HG03097 (cell line): ENCODE measurements at regions not wholly inside any gene's neighbourhood (a gene's known extent, or its start where the extent isn't known, plus 50 kb on each side); places are given as distances from the start of the nearest gene placed in this dataset.
"Not testable (repeated sequence)": the region's sequence is repeated elsewhere in the genome, so short reads cannot be mapped to it uniquely, and the experiment has no call there.

ENCODE experiments used
- ATAC-seq: cut with Tn5 transposase; IDR thresholded peaks from one replicate; pipeline ENCODE4 v1.9.1; 2021; ENCODE audit not compliant: unreplicated experiment, low FRiP score

GRCh38 chr3:157921811-157922210 lies 184.4 kb downstream of the SHOX2 start:
- ATAC-seq, result no peak

DNA sequence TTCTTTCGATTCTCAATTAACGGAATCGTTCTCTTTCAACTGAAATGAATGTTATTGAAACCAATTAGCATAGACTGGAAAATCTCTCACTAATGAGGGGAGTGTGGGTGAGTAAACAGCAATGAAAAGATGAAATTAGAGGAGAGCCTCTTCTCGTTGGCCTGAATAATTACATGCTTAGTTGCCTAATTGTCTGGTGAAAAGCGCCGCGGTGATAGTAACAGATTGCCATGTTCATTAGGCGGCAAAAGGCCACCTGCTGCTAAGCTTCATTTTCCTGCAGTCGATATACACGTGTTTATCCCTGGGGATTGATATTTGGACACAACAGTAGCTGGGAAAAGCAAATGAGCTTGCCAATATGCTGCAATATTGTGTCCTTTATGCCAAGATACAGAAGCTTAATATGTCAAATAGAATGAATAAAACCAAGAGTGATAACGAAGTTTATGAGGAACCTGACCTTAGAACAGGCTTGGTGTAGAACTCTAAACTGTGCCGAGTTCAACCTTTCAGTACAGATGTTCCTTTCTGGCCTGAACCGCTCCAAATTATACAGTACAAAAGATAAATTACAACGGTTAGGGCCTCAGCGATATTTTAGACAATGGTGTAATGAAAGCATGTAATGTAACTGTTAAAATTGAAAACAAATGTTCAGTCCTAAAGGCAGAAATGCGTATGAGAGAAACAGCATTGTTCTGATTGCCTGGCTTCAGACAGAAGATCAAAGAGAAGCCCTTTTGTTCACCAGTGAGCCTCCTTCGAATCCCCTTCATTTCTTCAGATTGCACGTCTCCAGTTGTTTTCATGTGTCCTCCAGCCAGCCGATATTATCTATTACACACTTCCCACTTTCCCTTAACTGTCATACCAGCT lies 185.2 kb downstream of the SHOX2 start:
- ATAC-seq, result no peak

DNA sequence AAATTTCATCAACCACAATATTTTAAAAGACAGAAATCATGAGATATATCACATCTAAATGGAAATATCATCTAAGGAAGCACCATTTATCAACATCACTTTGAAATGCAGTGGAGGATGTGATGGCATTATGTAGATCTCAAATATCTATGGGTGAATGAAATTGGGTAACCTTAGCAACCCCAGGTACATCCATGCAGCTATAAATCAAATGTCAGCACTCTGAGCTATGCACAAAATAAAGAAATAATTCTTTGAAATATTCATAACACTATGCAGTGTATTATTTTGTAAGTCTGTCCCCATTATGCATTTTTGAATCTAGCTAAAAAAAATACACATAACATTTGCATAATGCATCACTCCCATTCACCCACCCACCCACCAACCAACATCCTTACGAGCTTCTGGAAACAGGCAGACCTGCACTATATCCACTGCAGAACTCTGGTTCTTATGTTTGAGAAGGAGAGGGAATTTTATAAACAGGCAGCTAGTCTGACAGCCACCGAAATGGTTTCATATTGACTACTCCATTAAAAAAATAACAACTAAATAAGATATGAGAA lies 186.8 kb downstream of the SHOX2 start:
- no peak for ATAC-seq

- no peak for ATAC-seq
Measured at GRCh38 chr3:157918402-157918801, 187.8 kb downstream of the SHOX2 start.

- ATAC-seq, result no peak
Measured at GRCh38 chr3:157916672-157917071, 189.5 kb downstream of the SHOX2 start.

- ATAC-seq, result no peak
Measured at GRCh38 chr3:157914882-157915281, 191.3 kb downstream of the SHOX2 start.

DNA sequence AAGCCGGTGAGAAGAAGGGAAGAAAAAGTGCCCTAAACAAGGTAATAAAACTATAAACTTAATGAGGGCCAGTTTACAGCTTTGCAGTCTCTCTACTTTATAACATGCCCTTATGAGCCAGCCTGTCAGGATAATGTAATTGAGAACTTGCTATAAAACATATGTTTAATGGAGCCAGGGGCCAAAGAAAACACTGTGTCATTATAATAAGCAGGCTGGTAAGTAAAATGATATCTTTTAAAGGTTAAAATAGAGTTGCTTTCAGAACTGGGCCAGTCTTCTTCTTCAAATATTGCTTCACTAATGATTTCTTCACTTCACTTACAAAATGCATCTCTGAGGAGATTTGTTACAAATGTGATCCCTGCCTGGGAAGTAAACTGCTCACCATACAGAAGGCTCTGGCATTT lies 192.5 kb downstream of the SHOX2 start:
- ATAC-seq, result no peak

DNA sequence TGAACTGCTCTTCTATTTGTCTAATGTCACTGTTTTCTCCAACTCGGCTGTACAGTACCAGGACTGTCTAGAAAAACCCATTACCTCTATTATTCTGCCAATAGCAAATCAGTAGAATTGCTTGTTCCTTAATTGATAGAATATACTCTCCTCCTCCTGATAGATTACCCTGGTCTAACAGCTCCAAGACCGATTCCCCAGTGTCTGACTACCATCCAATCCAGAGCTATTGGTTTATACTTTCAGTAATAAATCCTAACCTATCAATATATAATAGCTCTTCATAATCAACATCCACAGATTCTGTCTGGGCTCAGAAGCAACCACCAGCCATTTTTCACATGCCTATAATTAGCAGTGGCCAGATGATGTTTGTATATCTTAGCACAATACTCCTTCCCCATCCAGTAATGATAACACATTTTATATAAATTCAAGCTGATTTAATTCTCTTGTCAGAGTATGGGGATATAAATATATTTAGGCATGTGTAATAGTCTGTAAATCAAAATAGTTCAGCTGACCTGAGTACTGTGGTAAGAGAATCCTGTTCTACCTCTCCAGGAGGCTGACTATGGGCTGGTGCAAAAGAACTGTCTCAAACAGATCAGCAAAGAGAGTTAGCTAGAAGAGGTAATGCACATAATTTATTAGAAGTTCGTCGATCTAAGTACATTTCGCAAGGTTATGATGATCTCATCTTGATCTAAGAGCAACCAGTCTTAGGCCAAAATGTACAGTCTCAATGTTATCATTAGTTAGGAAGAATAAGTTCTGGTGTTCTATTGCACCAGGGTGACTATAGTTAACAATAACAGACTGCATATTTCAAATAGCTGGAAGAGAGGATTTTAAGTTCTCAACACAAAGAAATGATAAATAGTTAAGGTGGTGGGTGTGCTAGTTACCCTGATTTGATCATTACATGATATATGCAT lies 193.4 kb downstream of the SHOX2 start:
- no peak for ATAC-seq

GRCh38 chr3:157906627-157907026 lies 199.6 kb downstream of the SHOX2 start:
- ATAC-seq, result no peak

- ATAC-seq, result no peak
Measured at GRCh38 chr3:157905885-157906284, 200.3 kb downstream of the SHOX2 start.

DNA sequence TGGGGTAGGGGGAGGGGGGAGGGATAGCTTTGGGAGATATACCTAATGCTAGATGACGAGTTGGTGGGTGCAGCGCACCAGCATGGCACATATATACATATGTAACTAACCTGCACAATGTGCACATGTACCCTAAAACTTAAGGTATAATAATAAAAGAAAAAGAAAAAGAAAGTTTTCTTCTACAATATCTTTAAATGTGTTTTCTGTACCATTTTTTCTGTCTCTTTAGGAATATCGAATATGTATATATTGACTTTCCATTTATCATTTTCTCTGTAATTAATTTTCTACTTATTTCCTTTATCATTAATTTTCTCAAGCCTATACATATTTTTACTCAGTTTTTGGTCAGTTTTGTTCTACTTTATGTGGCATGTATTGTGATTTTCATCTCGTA lies 203.5 kb downstream of the SHOX2 start:
- ATAC-seq, result not testable (repeated sequence)

GRCh38 chr3:157888040-157888439 lies 218.2 kb downstream of the SHOX2 start:
- no peak for ATAC-seq

GRCh38 chr3:157876556-157876955 lies 229.7 kb downstream of the SHOX2 start:
- ATAC-seq, result no peak

- no peak for ATAC-seq
Measured at GRCh38 chr3:157872902-157873301, 233.3 kb downstream of the SHOX2 start.

- ATAC-seq, result no peak
Measured at GRCh38 chr3:157871838-157872460, 234.3 kb downstream of the SHOX2 start.

GRCh38 chr3:157871248-157871647 lies 235.0 kb downstream of the SHOX2 start:
- ATAC-seq, result no peak

DNA sequence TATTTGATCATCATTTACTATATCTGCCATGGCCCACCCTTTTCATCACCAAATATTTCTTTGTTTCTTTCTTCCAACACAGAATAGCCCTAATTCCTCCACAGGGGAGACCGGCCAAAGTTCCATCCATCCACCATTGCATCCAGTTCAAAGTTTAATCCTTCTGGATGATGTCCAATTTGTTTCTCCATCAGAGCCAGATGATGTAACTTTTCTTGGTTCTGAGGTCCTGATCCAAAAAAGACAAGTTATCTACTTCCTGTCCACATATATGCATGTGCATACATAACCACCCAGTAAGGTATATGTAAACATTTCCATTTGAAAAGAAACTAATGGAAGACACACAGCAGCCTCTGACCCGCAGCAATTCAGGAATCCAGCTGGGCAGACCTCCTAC lies 237.3 kb downstream of the SHOX2 start:
- ATAC-seq, result no peak

DNA sequence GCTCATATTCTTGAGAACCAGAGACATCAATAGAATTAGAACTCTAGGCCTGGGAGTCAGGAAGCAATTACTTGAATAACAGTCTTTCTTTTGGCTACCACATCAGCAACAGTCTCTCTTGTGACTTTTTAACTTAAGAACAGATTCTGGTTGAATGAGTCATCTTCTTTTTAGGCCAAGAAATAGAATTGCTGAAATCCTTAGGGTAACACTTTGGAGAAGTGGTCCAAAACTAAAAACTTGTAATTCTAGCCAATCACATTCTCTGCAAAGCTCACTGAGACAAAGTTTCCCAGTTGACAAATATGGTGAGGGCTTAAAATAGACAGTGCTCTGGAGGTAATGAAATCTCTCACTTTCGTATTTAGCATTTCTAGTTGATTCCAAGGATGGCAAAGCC lies 238.0 kb downstream of the SHOX2 start:
- ATAC-seq, result no peak

- ATAC-seq, result no peak
Measured at GRCh38 chr3:157865352-157866000, 240.7 kb downstream of the SHOX2 start.

DNA sequence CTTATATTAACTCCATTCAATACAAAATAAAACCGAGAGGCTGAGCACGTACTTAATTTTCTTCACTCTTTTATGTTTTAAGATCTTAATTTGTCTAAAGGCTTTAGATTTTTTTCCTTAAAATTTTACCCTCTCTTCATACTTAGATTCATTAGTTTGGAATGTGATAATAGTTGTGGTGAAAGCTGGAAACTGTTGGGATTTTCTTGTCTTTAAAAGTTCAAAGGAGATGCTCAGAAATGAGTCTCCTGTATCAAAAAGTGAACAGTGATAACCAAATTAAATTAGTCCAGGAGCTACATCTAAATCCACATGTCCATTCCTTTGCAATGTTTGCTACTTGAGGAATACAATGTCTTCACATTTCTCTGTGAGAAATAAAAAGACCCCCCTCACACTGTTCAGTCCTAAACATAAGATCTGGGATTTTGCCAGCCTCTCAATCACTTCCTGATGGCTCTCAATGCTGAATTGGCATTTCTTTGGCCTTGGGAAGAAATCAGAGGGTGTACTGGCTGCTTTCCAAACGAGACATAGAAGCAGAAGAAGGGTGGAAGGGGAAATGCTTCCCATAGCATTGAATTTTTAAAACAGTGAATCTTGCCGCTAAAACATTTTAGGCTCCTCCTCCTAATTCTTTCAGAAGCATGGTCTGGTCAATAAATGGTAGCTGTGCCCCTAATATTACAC lies 245.0 kb downstream of the SHOX2 start:
- ATAC-seq, result no peak
